ENCODE measurements at regions not wholly inside any gene's neighbourhood (a gene's known extent, or its start where the extent isn't known, plus 50 kb on each side); places are given as distances from the start of the nearest gene placed in this dataset.

GRCh38 chr2:129550536-129550935, 428.9 kb upstream of the RAB6C start:
- TF ChIP-seq CTCF (conservative IDR thresholded peaks at IDR 0.05; ENCODE audit: low read depth, low read length) (no peak), EZH2 (IDR thresholded peaks at IDR 0.05; ENCODE audit: low read length, unreplicated experiment) (no peak), EZH2phosphoT487 (IDR thresholded peaks at IDR 0.05; ENCODE audit: borderline replicate concordance, low read length) (no peak)
